ENCODE measurements at regions not wholly inside any gene's neighbourhood (a gene's known extent, or its start where the extent isn't known, plus 50 kb on each side); places are given as distances from the start of the nearest gene placed in this dataset.

DNA sequence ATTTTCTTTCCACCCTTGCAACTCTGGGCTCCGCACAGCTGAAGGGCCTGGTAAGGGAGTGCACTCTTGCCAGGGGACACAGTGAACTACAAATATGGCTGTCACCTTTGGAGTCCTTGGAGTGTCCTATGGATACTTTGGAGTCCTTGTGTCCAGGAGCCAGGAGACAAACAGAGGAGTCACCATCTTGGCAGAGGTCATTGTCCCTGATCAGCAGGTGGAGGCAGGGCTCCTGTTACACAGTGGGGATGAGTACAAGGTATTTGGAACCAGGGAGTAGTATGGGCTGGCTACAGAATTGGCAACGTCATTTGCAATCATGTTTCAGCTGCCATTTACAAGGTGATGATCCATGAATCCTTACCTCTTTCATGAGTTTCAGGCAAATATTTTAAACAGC, 132.5 kb downstream of the FAM161A start:
- DNase-seq: no peak

DNA sequence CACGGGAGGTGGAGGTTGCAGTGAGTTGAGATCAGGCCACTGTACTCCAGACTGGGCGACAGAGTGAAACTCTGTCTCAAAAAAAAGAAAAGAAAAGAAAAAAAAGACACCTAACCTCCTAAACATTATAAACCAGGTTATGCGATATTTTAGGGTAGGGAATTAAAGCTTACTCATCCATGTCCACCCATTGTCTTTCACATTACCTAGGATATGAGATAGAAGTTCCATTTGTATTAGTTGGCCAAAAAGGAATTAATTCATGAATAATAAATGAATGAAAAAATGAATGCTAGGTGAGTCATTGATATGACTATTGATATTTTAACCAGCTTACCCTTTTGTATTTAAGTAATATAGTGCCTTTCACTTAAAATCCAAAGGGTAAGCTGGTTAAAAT, 132.9 kb downstream of the FAM161A start:
- no peak for DNase-seq

DNA sequence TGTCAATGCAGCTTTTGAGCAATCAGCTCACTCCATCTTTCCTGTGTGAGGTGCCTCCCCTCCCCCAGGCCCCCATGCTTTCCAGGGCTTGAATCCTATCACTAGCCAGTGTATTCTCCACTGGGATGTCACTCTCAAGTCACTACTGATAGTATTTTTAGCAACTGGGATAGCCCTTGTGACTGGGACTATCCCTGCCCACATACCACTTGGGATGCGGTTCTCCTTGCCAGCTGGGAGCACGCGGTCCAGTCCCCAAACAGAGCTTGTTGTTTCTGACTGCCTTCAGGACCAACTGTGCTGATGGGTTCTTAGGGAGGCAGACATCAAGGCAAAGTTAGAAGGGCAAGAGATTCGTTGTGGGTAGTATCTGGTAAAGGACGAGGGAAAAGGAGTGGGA, 134.9 kb downstream of the FAM161A start:
- no peak for DNase-seq

DNA sequence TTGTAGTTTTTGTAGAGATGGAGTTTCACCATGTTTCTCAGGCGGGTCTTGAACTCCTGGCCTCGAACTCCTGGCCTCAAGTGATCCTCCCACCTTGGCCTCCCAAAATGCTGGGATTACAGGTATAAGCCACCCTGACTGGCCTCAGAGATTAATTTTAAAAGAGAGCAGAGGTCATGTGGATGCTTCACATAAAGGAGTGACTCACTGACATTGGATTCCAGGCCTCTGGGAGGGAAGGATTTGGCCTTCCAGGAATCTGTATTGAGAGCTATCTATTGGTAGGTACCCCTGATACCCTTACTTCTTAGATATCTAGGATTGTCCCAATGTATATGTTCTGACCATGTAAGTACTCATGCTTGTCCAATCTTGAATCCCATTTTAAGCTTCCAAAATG, 138.4 kb downstream of the FAM161A start:
- DNase-seq: no peak

DNA sequence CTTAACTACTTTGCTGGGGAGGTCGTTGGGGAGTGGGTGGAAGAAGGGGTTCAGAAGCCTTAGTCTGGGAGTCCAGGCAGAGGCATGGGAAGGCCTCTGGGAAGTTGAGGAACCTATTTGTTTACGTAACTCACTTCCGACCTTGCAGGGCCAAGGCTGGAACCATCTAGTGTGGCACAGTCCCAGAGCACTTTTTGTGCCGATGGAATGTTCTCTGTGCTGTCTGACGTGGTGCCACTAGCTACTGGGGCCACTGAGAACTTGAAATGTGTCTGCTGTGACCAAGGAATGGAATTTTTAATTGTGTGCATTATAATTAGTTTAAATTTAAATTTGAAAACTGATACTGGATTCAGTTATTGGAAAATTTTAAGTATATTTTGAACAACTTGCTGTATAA, 139.7 kb downstream of the FAM161A start:
- no peak for DNase-seq

DNA sequence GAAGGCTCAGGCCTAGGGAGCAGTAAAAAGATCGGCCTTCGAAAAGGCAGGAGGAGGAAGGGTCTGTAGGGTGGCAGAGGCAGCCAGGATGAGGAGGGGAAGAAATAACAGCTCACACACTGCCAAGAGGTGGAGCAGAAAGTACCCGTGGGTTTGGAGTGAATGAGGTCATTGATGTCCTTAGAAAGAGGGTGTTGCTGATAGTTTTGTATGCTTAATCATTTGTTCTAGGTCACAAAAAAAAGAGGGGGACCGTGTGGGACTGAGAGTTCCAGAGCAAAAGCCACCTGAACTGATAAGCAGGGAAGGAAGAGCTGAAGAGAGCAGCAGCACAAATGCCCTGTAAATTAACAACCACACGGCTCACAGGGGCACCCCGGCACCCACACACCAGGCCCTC, 140.4 kb downstream of the FAM161A start:
- no peak for DNase-seq

DNA sequence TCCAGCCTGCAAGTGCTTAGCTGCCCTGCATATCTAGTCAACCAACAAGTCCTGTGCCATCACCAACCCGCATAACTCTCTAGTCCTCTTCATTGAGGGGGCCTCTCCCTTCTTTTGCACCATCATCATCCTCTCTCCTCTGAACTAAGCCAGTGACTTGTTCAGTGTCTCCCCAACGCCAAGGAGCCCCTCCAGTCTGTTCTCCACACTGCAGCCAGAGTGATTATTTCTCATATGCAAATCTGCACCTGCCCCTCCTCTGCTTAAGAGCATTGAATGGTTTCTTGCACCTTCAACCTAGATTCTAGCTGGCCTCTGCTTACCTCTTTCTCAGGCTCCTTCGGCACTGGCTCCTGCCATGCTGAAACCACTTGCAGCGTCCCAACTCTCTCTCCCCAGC, 141.8 kb downstream of the FAM161A start:
- no peak for DNase-seq

DNA sequence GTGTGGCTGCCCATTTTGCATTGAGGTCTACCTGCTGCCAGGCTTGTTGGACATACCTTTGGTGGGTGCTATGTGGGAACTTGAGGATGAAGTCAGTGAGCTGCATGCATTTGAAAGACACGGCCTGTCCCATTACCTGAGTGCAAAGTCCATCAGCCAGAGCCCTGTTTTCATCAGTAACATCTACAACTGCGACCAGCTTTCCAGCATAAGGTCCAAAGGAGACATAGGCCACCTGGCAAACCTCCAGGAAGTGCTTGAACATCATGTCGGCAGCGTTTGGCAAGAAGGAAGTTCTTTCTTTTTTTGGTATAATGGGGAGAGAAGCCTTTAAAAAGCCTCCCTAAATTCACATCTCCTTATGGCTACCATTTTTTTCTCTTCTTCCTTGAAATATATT, 143.1 kb downstream of the FAM161A start:
- no peak for DNase-seq

DNA sequence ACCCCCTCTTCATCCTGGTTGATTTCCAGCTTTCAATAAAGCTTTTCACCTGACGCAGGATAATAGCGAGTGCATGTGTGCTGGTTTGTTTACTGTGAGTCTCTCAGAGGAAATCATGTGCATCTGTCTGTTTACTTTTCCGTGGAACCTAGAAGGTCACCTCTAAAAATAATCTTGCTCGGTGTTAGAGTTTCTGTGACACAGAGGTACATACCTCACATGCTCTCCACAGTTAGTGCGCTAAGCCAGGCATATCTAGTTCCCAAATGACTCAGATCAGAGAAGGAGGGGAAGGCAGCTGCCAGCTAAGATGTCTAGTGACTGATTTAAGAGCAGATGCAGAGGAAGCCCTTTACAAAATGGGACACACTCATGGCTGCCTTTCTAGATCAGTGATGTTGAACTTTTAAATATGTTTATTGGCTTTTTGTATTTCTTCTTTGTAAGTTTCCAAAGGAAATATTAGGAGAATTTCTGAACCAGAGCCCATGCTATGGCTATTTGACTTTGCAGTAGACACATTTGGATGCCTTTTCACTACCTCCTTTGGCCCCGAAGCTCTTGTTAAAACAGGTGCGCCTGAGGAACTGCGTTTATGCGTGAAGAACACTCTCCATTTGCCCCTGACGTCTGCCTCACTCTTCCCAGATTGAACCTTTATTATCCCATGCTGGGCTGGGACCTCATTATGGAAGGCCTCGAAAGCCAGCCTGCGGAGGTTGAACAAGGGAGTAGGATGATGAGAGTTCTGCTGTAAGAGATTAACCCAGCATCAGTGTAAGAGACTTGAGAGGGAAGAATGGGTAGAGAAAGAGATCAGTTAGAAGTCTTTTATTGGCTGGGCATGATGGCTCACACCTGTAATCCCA, 145.6 kb downstream of the FAM161A start:
- DNase-seq: no peak

DNA sequence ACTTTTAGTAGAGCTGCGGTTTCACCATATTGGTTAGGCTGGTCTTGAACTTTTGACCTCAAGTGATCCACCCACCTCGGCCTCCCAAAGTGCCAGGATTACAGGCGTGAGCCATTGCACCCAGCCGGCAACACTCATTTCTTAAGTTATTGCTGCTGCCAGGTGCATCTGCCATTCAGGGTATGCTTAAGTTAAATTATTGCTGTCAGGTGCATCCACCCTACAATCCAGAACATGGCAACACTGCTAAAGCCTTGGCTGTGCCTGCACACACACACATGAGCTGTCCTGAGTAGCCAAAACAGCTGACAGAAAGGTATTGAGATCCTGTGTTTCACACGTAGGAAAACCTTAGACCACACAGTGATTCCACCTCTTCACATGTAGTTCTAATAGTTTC, 148.2 kb downstream of the FAM161A start:
- no peak for DNase-seq

DNA sequence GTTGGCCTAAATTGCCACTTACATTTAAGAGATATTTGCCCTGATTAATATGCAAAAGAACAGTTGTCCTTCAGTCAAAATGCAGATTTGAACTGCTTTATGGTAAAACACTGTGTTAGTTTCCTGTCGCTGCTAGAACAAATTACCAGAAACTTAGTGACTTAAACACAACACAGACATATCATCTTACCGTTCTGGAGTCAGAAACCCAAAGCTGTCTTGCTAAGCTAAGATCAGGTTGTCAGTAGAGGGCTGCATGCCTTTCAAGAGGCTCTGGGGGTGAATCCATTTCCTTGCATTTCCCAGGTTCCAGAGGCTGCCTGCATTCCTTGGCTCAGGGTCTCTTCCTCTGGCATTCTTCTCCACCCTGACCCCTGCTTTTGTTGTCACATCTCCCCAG, 149.5 kb downstream of the FAM161A start:
- DNase-seq: no peak

DNA sequence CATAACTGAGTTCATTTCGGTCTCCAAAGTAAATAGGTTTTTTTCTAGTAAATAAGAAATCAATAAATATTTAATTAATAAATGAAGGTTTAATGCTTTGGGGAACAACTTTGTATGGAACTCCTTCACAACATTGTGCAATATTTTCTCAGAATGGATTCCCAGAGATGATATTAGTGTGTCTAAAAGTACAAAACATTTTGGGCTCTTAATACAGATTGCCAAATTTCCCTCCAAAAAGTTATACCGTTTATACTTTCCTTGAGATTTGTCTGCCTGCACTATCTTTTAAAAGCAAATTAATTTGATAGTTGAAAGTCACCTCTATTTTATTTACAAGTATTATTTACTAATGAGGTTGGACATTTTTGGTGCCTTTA, 151.8 kb downstream of the FAM161A start:
- no peak for DNase-seq

DNA sequence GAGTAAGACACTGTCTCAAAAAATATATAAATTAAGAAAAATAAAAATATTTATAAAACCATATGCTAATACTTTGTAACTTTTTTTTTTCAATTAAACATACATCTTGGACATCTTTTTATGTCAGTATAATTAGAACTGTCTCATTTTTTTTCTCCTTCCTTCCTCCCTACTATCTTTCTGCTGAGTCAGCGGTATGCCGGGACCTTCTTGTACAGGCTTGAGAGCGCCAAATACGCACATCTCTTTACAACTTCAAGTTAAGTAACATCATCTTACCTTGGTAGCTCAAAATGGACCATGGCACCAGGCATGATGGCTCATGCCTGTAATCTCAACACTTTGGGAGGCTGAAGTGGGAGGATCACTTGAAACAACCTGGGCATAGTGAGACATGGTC, 153.4 kb downstream of the FAM161A start:
- no peak for DNase-seq

DNA sequence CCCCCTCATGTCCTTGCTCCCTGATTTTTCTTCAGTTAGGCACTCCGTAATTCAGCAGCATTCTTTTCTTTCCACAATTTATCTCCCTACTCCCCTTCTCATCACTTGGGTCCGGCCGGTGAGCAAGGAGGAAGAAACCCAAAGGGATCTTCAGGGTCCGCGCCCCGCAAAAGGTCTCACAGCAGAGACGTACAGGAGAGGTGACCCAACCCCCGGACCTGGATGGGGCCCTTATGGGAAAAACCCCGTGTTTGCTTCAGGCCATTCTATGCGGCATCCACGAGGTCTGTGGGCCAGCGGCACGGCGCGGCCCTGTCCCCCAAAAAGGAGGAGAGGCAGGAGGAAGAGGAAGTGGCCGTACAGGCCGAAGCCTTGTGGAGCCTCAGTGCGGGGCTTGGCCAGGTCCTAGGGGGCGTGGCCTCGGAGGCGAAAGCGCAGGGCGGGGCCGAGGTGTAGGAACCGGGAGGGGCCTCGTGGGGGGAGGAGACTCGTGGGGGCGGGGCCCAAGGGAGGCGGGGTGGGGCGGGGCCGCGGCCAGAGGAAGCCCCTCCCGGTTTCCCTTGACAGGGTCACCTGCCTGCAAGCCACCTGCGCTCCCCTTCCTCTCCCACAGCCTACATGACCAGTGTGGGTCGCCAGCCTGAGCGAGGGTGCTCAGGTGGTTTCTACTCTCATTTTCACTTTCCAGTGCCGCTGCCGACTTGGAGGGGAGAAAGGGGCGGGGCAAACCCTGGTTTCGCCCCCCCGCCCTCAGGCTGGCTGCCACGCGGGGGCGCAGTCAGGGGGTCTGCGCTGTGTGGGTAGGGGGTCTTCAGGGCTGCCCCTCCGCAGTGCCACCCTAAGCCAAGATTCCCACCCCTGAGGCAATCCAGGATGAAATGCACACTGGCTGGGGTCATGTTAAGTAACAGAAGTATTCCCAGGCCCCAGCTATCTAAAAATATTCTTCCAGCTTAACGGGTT, 156.4 kb upstream of the XPO1 start:
- peak; percentile 86 for DNase-seq

DNA sequence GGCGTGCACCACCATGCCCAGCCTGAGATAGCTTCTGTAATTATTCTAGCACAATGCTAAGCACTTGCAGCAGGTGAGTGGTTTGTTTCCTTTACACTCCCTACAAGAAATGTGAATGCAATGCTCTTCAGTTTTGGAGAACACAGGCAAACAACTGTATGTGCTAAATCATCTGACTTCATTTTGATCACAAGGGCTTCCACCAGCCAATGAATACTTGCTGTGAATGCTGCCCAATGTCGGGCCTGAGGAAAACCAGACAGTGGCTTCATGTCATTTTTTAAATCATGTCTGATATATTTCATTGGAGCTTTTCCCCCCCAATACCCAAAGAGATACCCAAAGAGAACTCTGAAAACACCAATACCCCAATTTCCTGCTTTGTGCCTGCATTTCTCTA, 155.6 kb upstream of the XPO1 start:
- no peak for DNase-seq

DNA sequence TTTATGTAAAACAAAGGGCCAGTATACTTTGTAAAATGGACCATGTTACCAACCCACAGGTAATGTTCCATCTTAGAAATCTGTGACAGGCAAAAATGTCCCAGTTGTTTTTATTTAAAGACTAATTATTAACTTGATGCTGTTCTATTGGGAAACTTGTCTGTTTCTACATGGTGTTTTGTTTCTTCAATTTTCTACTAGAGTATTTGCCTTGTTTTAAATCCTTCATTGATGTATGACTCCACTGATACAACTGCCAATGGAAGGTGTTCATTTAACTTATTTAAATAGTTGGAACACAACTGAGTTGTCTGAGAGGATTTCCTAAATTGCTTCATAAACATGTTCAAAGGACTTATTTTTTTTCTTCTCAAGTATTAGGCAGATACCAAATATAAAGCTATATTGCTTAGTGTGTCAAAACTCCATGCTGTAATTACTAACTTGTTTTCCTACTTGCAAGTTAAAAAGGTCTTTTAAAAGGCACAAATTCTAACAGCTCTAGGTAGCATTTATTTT, 152.0 kb upstream of the XPO1 start:
- DNase-seq: no peak

DNA sequence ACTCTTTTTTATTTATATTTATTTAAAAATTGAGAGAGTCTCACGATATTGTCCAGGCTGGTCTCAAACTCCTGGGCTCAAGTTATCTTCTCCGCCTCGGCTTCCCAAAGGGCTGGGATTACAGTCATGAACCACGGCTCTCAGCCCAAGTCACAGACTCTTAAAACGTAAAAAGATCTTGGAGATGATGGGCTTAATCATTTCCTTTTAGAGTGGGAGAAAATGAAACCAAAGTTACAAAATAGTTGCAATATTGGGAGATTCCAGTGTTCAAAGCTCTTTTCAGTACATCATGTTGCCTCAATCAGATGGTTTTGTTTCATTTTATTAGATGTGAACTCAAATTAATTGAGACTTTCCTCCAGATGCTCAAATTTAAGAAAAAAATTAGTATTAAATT, 151.4 kb upstream of the XPO1 start:
- DNase-seq: no peak

DNA sequence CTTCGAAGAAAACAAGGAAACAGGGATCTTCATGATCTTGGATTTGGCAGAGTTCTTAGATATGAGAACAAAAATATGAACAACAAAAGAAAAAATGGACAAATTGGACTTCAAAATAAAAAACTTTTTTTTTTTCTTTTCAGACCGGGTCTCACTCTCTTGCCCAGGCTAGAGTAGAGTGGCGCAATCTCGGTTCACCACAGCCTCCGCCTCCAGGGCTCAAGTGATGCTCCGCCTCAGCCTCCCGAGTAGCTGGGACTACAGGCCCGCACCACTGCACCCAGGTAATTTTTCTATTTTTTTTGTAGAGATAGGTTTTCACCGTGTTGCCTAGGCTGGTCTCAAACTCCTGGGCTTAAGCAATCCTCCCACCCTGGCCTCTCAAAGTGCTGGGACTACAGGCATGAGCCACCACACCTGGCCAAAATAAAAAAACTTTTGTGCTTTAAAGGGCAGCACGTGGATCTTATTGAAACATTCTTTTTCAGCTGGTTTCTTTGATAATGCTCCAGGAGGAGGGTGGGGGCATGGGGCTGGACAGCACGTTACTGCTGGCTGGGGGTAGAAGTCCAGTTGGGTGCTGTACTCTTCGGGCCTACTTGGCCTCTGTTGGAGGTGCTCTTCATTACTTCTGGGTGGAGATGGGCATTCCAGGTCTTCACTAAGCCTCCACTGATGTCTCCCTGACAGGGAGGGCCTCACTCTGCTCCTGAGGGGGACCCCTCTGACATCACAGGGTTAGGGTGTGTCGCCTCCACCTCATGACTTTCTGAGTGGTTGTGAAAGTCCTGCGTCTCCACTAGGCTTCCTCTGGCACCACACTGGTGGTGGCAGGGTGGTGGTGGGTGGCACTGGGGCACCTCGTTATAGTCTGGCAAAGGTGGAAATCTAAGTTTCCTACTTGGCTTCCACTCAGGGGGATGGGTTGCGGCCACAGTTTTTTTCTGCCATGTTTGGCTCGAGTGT, 150.5 kb upstream of the XPO1 start:
- no peak for DNase-seq

DNA sequence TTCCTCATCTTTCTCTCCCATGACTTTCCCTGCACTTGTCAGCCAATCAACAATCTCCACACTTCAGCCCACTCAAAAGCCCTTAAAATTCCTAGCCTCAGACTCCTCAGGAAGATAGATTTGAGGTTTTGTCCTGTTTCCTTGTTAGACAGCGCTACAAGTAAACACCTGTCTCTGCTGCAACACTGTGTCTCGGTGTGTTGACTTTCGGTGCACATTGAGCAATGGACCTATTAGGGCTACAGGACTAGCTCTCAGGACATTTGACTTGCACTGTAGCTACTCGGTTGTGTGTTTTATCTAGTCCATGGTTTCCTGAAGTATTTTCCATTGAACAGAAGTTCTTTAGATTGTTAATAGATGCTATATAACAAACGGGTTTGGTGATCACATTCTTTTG, 140.9 kb upstream of the XPO1 start:
- no peak for DNase-seq

DNA sequence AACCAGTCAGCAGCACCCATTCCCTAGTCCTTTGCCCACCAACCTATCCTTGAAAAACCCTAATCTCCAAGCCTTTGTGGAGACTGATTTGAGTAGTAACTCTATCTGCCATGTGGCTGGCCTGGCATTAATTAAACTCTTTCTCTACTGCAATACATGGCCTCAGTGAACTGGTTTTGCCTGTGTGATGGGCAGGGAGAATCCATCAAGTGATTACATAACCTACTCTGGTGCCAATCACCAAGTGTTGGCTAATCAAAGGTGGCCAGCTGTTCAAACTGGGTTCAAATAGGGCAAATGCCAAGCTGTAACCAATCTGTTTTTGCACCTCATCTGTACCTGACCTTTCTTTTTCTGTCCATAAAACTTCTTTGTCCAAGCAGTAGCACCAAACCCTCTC, 139.8 kb upstream of the XPO1 start:
- no peak for DNase-seq

DNA sequence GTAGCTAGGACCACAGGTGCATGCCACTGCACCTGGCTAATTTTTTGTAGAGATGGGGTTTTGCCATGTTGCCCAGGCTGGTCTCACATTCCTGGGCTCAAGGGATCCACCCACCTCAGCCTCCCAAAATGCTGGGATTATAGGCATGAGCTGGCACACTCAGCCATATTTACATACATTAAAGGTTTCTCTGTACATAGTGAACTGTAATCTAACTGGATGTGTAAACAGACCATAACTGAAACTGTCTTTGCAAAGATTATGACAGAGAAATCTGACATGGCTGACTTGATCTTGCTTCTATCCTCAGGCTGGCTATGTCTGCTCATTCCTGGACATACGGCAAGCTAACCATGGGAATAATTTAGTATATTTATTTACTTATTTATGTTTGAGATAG, 139.2 kb upstream of the XPO1 start:
- no peak for DNase-seq

DNA sequence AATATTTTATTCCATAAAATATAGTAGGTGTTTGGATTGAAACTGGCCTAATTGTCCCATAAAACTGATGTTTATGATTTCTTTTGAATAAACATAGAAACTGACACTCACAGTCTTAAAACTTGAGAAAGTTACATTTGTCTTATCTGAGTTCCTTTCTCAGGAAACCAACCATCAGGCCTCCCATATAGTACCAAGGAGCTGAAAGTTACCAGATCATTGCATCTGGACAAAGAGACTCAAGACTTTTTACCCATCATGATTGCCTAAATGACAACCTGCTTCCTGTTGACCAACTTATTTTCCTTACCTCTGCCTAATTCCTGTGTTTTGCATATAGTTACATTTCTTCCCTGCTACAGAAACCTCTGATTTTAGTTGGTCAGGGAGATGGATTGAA, 137.0 kb upstream of the XPO1 start:
- DNase-seq: no peak
